HG03196 (cell line): ENCODE measurements at regions not wholly inside any gene's neighbourhood (a gene's known extent, or its start where the extent isn't known, plus 50 kb on each side); places are given as distances from the start of the nearest gene placed in this dataset.

Source experiments
- ATAC-seq: cut with Tn5 transposase; IDR thresholded peaks from one replicate; pipeline ENCODE4 v1.9.1; 2021; ENCODE audit not compliant: unreplicated experiment

DNA sequence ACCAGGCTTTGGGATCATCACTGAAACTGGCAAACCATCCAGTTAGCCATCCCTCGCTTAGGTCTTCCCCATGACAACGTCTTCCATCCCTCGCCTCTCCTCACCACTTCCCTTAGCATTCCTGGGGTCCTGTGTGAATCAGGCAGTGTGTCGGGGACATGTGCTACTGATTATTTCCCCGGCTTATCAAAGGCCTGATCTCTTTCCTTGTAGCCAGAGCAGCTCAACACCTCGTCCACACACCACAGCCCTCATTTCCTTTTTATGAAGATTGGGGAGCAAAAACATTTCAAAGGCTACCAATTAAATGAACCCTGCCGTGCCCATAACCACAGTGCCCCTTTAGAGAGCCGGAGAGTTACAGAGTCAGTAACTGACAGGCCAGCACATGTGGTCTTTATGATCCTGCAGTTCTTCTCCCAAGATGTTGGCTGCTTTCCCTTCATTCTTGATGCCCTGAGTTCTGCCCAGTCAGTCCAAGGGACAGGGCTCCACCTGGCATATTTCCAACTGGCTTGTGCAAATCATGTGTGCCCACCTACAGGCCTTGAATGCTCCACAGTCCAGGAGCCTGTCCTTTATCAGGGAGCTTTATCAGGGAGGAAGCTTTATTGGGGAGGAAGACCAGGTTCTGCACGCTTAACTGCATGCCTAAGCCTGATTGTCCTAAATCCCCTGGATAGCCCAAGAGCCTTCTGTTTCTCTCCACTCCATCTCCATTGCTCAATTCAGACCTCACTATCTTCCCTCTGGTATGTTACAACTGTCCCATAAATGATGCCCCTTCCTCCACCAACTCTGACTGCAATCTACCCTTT is 343.1 kb downstream of the CYRIA start:
- no peak for ATAC-seq

DNA sequence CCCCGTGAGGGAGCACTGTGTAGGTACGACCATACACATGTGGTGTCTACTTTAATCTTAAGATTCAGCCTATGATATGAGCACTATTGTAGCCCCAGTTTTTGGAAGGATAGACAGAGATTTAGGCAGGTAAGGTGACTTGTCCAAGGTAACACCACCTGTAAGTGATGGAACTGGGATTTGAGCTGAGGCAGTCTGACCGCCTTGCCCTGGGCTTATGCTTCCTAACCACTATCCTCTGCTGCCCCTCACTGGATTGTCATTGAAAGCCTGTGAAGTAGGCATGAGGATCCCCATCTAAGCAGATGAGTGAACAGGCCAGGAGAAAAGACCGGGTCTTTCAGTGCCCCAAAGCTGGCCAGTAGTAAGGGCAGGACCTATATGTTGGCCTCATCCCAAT is 343.8 kb downstream of the CYRIA start:
- ATAC-seq, result no peak

DNA sequence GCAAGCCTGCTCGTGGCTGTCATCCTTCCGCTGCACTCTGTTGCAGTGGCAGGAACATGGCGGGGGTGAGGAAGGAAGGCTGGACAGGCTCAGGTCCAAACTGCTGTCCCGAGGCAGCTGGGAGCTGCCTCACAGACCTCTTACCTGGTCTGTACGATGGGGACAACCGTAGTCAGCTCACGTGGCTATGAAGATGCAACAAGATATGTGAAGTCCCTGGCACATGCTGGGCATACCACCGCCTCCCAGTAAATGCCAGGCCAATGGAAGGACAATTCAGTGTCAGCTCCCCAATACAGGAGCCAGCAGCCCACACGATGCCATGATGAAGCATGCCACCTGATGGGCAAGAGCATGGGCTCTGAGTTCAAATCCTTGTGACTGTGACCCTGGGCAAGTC is 344.4 kb downstream of the CYRIA start:
- no peak for ATAC-seq

DNA sequence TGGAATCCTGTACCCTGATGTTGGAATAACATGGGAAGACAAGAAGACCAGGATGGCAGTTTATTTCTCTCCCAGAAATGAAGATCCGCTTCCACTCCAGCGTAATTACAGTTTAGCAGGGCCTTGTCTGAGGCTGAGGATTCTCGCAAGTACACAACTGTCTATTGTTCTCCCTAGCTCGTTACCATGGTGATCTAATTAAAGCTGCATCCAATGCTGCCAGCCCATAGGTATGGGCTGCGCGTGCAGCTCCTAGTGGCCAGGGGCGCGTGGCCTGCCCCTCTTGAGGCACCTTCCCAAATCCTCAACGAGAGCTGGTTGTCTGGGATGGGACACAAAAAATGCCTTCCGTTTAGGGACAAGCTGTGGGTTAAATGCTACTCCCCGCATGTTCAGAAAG is 344.9 kb downstream of the CYRIA start:
- no peak for ATAC-seq

DNA sequence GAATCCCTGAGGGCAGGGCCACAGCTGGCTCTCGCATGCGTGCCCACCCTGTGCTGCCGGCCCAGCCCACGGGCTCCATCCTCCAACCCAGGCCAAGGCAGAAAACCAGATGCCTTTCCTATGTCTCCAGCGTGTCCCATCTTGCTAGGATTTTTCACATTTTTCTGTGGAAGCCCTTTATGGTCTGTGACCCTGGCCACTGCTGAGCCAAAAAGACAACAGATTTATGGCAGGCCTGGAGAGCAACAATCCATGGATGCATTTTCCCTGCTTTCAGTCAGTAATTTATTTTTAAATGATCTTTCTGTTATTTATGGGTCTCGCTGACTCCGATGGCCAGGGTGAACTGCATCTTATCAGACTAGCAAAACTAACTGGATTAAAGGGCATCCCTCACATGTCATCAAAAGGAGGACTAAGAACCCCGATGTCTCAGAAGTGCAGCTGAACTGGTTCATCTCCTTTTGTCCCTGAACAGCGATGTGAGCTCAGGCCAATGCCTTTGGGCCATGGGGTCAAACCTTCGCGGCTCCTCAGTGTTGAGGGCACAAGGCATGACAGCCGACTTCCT is 346.0 kb downstream of the CYRIA start:
- ATAC-seq, result no peak

DNA sequence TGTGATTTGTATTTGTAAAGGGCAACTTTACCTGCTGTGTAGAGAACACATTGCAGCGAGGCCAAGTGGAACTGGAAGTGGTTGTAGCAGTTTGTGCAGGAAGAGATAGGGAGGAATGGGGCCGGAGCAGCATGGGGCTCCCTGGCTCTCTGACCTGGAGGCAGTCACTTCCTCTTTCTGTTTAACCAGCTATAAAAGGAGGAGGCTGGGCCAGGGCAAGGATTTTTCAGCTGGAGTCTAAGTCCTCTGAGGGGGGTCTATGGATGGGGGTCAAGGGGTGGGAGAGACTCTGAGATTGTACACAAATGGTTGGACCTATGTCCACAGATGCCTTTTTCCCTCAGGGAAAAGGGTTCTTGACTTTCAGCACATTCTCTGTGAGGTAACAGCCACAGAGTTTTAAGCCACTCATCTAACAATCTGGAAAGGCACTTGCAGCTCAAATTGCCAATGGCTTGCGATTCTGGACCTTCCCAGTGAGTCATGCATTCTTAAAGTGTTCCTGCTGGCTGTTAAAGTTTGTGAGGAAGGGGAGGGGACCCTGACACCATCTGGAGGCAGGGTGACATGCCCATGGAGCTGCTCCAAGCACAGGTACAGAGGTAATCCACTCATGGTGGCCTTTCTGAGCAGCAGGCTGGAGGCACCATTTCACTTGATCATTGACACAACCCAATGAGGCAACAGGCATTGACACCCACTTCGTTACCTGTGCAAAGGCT is 347.0 kb downstream of the CYRIA start:
- ATAC-seq, result no peak

DNA sequence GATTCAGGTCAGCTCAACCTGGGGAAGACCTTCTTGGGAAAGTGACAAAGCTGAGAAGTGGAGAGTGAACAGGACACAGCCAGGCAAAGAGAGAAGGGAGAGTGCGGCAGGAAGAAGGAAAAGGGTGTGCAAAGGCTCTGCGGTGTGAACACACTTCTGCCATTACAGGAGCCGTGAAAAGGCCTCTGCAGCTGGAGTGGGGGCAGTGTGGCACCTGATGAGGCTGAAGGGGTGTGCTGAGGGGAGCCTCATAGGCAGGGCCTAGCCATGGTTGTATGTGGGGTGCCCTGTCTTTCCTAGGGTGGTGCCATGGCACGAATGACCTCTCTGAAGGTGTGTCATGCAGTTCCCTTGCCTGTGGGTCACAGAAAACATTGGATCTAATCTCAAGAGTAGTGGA is 347.6 kb downstream of the CYRIA start:
- no peak for ATAC-seq

DNA sequence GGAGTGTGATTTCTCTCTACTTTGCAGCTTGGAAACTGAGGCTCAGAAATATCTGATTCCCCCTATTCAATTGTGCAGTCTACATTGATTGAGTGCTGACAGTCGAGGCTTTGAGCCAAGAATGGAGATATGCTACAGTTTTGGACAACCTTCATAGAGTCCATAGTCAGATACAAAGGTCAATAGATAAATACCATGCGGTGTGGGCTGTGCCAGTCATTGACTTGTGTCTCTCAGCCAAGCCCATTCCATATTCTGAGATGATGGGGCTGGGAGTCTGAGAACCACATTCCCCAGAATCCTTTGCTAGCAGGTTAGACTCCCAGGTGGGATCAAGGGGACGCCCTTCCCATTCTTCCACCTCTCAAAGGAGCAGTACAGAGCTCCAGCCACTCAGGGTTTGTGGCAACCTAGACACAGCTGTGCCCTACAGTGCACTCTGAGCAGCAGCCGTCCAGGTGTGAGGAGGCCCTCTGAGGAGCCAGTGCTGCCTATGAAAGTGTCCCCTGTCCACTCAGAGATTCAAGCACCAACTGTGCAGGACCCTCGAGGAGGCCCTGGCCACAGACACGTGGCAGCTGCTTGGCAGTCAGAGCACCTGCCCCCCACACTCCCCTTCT is 348.3 kb downstream of the CYRIA start:
- no peak for ATAC-seq

DNA sequence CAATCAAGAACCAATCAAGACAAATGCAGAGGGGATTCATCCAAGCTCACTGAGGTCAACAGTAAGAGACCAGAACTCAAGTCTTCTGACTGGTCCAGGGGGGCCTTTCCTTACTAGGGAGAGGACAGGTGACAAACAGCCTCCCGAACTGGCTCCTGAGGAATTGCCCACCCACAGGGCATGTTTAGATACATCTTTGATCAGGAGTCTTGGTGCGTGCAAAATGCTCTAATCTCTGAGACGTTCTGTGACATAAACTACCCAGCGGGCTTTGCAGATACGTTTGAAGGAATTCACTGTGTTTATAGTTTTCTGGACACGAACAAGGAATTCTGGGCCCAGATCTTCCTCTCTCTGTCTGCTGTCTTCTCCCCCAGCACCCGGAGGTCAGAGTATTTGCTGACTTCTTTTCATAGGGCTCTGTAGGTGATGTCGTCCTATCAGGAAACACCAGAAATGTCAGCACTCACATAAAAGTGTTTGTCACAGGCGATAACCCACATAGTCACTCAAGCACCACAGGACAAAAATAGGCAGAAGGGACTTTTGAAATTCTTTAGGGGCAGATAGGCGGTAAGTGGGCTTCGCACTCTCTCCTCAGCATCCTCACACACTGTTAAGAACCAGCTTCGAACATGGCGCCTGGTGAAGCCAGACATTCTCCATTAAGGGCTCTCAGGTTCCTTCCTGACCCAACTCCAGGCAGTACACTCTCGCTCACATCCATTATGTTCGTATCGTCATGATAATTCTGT is 349.0 kb downstream of the CYRIA start:
- no peak for ATAC-seq

DNA sequence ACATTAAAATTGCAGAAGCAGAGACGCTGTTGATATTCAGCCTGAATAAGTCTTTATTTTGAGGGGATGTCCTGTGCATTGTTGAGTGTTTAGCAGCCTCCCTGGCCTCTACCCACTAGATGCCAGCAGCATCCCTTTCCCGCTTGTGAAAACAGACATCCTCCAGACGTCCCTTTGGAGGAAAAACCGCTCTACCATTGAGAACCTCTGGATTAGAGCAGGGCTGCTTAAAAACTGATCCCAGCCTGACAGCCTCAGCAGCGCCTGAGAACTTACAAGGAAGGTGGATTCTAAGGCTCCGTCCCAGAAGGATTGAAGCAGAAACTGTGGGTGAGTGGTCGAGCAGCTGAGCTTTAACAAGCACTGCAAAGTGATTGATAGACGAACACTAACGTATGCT is 349.7 kb downstream of the CYRIA start:
- ATAC-seq, result no peak

DNA sequence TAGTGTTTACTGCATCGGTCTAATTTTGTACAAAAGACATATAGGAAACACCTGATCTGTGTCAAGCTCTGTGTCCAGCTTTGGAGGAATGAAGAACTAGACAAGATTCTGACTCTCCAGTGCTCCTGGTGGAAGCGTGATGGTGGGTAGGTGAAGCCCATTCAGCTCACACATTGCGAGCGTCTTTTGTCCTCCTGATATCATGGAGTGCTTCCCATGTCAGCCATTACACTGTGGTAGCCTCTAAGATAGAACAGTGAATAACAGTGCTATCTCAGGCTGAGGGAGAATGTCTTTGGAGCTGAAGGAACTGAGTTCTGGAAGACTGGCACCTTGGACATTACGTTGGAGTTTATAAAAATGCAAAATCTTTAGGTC is 350.2 kb downstream of the CYRIA start:
- no peak for ATAC-seq

DNA sequence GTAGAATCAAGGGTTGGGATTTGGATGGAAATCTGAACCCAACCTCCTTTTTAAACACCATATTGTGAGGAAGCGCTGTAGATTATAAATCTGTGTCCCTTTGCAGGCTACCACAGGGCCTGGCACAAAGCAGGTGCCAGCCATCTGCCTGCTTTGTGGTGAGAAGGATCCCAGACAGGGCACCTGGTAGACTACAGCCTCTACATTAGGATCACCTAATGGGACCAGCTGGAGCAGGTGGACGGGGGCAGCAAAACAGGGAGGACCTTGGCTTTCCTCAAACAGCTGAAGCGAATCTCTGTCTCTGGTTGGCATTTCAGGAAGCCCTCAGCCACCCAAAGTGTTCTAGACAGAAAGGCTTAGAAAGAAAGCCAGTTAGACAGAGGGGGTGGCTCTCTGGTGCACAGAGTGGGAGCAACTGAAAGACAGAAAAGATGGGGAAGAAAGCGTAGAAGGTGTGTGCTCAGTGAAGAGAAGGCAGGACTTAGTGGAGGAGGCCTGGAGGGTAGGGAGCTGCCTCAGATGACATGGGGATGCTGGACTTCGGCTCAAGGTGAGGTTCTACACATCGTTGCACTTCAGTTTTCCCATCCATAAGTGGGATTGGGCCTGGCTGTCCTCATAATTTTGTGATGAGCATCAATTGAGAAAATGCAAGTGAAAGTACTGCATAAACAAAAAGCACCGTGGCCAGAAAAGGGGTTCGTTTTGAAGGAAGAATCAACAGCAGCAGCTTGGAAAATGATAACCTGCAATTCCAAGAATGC is 350.8 kb downstream of the CYRIA start:
- no peak for ATAC-seq

DNA sequence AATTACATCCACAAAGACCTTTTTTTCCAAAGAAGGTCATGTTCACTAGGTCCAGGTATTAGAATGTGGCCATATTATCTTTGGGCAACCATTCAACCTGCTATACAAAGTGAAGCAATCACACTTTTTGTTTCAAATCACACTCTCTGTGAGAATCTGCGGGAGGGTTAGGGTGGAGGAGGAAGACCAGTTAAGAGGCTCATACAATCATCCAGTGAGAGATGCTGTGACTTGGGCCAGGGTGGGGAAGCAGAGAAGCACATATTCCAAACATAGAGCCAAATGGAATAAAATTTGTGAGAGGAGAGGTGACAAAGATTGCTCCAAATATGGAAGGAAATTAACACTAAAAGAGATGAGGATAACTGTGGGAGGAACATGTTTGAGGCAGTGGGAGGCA is 351.6 kb downstream of the CYRIA start:
- no peak for ATAC-seq

DNA sequence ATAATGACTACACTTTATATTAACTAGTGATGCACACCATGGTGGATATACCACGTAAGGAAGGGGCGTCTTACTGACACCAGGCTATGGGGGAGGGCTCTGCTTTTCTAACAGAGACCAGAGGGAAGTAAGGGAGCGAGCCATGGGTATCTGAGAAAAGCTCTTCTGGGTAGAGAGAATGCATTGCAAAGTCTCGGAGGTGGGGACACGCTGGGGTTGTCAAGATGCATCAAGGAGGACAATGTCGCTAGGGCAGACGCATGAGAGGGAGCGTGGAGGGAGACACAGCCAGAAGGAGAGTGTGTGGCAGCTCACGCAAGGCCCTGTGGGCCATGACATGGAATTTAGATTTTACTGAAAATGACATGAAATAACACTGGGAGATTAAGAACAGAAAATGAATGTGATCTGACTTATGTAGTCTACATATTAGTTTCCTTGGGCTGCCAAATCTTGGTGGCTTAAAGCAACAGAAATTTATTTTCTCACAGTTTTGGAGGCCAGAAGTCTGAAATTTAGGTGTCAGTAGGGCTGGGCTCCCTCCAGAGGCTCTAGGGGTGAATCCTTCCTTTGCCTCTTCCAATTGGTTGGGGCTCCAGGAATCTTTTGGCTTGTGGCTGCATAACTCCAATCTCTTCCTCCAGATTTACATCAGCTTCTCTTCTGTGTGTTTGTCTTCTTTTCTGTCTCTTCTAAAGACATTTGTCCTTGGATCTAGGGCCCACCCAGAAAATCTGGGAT is 352.2 kb downstream of the CYRIA start:
- no peak for ATAC-seq

DNA sequence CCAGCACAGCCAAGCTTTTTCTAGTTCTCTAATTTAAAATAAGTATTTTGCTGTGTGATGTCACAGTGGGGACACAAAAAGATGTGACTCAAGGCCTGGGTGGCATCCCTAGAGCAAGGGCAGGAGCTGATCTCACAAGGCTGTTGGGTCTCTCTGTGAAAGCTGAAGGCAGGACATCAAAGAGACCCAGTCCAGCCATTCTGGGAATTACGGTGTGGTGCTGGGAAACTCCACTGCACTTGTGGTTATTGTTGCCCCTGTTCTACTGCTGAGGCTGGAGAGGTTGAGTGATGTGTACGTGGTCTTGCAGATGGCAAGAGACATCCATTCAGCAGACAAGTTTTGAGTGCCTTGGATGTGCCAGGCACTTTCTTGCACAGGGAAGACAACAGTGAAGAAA is 352.9 kb downstream of the CYRIA start:
- no peak for ATAC-seq

DNA sequence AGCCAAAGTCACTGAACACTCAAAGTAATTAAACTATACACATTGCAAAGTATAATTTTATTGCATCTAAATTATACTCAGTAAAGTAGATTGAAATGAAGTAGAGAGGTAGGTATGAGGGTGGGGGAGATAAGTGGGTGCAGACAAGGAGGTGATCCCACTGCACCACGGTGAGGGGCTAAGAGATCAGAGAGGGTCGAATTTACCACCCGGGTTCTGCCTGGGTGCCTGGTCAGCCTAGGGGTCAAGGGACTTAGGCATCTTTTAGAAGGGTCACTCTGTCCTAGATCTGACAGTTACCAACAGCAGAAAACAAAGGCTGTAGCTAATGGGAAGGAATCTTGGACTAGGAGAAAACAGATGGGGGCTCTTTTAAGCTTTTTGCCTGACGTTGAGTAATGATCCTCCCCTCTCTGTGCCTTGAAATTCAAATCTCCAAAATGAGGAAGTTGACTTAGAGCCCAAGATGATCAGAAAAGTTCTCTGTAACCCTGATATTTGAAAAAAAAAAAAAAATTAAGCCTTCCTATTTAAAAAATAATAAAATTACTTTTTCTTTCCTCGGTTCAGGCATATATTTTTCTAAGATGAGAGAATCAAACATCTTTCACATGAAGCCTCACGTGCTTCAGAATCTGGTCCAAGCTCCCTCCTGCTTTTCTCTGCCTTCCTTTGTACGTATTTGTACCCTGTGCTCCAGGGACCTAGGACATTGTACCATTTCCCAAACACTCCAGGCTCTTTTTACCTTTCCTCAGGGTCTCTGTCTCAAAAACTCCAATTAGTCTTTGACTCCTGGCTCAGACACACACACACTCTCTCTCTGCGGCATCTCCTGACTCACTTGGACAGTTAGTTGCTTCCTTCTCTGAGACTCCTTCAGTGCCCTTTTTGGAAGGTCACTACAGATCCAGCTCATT is 353.9 kb downstream of the CYRIA start:
- ATAC-seq, result no peak

DNA sequence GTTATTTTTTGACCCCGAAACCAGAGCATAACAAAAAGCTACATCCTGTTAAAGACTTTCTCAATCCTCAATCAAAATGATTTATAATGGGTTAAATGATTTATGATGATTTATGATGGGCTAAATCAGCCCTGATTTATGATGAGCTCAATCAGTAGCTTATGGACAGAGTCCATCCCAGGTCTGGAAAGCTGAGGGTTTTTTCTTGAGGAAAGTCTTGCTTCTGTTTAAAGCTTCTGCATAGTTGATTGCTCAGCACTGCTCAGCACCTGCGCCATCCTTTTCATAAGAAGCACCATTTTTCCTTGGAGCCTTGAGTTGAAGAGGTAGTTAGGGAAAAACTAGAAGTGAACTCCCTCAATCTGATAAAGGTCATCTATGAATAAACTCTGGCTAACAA is 356.8 kb downstream of the CYRIA start:
- ATAC-seq, result no peak

DNA sequence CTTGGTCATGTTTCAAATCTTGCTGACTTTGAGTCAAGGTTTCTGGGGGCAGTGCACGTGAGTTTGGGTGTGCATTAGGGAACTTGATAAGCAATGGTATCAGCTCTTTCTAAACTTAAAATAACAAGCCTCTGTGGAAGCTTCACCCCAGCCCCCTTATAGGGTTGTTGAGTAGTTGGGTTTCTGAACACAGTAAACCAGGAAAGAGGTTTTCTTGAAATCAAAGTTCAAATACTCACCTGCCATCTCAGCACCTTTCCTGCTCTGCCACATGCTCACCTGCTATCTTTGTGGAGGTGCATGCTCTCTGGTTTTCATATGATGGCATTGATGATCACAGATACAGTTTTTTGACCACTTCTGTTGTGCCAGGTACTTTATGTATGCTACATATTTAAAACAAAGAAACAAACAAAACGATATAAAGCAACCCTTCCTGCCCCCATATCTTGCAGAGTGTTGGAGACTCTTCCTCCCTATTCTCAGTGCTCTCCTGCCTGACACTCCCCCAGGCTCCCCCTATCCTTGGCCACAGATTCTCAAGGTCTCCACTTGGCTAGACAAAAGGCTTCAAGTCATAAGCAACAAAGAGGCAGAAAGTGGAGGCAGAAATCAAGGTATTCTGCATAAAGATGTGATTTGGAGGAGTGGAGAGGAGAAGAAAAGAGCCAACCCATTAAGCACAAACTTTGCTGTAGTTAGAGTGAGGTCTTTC is 360.6 kb downstream of the CYRIA start:
- no peak for ATAC-seq
